ENCODE measurements at regions not wholly inside any gene's neighbourhood (a gene's known extent, or its start where the extent isn't known, plus 50 kb on each side); places are given as distances from the start of the nearest gene placed in this dataset.

DNA sequence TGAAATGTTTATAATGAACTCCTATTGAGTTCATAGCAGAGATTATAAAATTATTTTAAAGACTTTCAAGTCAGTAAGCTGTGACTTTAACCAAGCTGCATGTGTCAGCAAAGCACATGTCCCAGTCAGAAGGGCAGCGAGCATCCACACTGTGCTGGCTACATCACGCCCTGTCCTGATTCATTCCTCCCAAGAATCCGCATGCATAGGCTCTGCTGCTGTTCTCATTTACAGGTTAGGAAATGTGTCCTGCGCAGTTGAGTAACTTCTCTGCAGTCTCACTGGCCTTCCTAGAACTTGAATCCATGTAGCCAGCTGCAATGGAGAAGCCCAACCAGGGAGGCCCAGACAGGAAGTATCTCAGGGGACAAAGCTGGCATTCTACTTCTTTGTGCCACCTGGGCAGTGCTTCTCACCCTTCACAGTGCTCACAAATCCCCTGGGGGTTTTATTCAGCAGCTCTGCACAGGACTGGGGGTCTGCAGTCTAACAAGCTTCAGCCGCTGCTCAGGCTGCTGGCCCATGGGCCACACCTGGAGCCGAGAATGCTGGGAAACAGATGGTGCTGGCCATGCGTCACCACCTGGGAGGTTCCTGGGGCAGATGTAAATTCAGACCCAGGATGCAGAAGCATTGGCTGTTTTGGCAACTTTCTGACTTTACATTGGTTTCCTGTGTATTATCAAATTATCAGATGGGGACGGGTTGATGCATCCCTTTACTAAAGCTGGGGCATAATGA, 192.8 kb upstream of the GDF10 start:
- DNase-seq = no peak

DNA sequence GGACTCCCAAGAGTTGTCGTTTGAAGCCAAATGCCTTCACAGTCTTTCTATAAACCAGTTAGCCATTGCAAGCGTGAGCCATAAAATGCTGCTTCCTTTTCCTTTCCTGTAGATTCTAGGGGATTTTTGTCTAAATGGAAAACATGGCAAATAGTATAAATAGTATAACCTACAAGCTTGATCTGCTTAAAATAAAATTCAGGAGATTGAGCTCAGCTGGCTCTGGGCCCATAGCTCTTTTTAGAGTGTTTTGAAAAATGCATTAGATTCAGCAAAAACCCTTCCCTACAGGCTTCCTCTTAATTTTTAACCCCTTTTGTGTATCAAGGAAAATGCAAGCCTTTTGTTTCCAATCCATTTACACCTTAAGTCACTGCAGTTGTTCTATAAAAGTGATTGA, 190.1 kb upstream of the GDF10 start:
- no peak for DNase-seq

DNA sequence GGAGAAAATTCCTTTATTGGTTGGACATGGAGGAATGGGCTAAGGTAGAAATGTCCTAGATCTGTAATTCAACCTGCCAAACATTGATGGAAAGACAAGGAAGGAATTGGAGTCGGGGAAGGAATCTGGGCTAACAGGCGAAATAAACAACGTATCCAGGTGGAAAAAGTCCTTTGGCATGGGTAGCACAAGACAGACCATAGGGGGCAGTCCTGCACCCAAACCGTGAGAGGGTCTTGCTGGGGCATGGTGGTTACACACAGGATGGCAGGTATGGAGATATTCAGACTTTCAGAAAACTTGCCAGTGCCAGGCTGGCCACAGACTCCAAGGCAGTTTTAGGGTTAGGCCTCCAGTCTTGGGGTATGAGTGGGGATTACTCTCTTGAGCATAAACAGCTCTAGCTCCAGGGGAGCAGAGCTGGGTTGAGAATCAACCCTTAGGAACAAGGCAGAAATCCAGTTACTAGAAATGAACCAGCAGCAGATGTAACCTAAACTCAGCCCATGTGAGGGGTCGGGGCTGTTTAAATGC, 188.6 kb upstream of the GDF10 start:
- no peak for DNase-seq

DNA sequence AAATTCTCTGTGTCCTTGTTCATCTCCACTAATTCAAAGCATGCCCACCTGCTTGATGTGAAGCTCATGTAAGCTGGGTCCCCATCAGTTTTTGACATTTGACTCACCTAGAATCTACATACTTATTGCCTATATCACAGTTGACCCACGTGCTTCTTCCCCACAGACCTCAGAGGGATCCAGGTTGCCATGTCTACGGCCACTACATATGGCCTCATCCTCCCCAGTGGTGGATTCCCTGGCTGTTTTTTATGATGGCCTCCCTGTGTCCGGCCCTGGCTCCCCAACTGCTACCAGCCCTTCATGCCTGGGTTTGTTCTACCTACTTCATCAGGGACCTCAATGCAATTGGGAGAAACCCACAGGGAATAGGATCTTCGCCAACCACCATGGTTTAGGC, 187.4 kb upstream of the GDF10 start:
- DNase-seq = no peak

DNA sequence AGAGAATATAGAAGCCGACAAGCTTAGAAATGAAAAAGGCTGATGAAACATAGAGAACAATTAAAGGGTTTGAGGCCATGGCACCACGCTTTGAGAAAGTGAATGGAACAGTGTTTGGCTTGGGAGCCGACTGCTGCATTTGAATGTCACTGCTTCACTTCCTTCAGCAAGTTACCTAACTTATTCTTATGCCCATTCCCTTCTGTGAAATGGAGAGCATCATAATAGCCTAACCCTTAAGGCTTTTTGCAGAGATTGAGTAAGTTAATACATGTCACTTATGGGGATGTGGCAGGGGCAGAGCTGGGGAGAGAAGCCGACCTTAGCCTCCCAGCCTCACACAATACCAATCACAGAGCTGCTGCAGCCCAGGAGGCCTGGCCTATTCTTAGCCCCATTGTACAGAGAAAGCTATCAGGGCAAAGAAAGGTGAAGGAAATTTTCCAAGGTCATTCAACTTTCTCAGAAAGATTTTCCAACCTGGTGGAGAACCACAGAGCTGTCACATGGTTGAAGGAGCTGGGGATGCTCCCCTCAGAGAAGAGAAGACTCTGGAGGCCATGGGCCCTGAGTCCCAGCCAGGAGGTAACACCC, 186.0 kb upstream of the GDF10 start:
- DNase-seq = no peak

DNA sequence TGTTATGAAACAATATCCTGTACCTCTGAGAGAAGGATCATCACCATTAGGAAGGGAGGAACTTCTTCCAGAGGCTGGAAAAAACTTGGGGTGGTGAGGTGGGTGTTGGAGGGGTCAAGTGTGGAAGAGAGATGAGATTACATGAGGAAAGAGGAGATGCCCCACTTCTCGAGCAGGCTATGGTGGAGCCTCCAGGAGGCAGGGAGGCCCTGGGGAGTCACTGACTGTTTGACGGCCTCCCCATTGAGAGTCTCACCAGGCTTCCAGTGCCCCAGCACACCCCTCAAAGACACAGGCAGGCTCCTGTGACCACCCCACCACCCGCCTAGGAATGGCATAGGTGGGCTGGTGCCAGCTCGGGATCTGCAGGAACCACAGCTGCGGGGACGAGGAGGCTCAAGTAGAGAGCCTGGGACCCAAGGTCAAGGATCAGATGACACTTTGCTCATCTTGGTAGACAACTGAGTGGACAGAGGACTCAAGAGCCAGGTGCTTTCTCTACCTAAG, 185.3 kb upstream of the GDF10 start:
- DNase-seq = no peak

DNA sequence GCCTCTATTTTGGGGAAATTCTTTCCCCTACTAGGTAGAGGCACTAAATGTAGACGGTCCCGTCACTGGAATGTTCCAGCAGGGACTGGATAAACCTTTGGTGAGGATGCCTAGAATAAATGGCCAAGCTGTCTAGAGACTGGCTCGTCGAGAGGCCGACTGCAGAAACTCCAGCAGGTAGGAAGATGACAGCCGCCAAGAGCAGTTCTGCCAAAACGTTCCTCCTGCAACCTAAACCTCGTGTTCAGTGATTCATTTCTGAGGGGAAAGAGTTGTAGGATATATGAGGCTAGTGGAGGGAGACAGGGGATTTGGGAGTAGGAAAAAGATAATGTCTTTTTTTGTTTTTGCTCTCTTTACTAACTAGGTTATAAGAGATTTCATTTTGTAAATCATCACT, 184.7 kb upstream of the GDF10 start:
- no peak for DNase-seq

DNA sequence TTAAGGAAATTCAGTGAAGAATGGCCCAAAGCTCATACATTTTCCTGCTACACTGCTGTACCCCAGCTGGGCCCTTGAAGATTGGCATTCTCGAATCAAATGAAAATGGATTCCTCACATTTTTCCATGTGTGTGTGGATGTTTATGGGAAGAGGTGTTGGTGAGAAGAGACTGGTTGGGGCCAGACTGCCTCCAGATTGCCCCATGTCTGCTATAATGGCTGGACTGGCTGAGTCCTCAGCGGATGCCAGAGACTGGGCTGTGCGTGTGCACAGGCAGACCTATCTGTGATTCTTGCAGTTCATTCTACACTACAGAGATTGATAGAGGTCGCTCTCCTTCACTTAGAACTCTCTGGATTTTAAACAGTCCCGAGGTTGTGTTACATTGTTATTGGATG, 183.6 kb upstream of the GDF10 start:
- no peak for DNase-seq

DNA sequence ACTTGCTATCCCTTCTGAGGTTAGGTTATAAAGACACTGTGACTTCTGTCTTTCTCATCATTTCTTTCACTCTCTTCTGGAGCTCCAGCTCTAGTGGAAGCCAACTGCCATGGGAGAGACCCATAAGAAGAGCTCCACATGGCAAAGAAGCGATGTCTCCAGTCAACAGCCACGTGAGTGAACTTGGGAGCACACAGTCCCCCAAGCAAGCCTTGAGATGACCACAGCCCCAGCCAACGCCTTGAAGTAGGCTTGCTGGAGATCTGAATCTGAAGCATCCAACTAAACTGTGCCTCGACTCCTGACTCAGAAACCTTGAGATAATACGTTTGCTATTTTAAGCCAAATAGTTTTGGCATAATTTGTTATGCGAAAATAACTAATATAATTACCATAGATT, 181.7 kb upstream of the GDF10 start:
- DNase-seq = no peak

DNA sequence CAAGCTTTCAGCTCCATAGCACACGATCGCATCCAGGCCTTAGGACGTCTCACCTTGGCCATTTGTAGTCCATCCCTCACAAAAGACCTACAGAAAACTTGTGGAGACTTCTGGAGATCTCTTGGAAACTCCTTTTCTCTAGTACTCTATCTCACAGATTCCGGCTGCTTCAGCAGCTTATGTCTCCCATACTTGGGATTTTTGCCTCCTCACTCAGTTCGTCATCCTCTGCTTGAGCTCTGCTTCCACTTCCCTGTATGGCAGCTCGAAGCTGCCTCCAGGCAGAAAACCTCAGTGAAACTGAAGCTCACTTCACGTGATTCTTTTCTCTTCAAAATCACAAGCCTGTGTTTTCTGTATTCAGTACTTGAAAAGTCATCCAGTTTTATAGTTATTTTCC, 178.7 kb upstream of the GDF10 start:
- no peak for DNase-seq

DNA sequence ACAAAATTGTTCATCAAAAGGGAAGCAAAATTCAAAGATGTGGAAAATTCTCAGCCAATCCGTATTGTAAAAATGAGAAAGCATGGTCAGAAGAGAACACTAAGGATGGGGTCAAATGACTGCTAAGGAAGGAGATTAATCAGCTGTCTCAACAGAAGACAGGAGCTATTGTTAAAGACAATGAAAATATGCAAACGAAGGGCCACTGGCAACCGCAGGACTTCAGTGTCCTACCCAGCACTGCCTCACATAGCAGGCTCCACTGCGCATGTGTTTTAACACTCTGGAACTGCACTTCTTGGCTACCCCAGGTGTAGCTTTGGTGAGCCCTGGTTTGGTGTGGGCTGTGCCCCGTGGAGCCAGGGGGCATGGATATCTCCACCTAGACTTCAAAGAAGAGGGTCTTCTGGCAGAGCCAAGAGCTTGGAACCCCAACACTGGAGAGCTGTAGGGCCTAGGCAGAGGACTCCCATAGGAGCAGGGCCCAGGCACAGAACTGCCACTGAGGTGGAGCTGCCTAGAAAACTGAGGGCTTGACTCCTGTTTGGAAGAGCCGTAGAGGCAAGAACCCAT, 176.2 kb upstream of the GDF10 start:
- DNase-seq = no peak

DNA sequence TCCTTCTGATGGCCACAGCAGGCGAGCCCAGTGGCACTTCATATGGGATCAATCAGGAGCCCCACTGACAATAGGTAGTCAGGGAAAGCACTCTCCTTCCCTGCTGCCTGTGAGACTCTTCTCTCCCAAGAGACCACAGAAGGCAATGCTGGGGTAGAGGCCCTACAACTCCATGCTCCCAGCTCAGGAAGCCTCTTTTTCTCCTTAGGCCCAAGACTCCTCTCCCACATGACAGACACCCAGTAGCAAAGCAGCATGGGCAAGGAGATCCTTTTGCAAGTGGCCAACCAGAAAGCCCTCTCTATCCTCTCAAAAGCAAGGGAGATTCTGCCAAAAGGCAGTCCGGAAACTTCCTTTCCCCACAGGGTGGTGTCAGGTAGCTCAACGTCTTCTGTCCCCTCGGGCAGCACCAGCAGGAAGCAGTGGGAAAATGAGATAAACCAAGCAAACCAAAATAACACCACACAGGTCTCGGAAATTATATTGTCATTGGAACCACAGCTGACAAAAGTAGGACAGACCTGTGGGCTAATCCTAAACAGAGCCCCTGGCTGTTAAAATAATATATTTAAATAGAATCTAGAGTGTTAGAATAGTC, 172.7 kb upstream of the GDF10 start:
- no peak for DNase-seq

DNA sequence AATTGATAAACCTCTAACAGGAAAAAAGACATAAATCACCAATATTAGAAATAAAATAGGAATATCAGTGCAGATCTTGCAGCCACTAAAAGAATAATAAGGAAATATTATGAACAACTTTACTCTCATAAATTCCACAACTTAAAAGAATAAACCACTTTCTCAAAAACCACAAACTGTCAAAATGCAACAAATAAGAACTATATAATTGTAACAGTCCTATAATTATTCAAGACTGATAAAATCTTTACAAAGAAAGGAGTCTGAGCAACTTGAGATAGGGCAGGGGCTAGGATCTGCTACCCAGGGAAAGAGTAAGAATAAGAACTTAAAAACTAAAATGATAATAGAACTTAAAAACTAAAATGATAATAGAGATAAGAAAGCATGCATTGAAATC, 169.5 kb upstream of the GDF10 start:
- no peak for DNase-seq

DNA sequence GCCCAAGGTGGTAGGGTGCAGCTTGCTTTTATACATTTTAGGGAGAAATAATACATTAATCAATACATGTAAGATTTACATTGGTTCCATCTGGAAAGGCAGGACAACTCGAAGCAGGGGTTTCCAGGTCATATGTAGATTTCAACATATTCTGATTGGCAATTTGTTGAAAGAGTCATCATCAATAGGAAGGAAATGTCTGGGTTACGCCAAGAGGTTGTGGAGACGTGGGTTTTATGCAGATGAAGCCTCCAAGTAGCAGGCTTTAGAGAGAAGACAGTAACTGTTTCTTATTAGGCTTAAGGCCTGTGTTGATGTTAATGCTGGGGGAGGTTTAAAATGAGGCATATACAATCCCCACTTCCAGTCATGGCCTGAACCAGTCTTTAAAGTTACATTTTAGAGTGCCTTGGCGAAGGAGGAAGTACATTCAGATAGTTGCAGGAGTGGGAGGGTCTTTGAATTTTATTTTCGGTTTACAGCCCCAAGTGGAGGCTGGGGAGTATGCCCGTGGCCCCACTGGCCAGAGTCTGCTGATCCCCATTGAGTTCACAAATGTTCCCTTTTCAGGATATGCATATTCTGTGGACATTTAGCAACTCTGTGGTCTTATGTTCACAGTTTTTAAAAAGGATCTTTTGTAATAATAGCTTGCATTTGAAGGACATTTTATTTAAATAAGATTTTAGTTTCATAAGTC, 166.0 kb upstream of the GDF10 start:
- no peak for DNase-seq

DNA sequence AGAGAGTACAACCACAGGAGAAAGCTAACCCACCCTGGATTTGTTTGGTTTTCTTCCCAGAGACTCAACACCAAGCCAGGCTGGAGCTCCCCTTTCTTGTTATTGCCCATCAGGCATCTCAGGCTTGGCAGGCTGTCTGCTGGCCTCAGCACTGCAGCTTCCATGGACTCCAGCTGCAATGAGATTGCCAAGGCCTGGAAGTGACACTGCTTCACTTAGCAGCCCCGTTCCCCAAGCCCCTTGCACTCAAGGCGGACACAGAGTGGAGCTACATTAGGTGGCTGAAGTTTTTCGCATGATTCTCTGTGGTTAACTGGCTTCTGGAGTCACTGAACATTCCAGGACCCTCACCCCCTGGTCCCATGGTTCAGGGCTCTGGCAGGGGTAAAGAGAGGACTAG, 163.1 kb upstream of the GDF10 start:
- no peak for DNase-seq

DNA sequence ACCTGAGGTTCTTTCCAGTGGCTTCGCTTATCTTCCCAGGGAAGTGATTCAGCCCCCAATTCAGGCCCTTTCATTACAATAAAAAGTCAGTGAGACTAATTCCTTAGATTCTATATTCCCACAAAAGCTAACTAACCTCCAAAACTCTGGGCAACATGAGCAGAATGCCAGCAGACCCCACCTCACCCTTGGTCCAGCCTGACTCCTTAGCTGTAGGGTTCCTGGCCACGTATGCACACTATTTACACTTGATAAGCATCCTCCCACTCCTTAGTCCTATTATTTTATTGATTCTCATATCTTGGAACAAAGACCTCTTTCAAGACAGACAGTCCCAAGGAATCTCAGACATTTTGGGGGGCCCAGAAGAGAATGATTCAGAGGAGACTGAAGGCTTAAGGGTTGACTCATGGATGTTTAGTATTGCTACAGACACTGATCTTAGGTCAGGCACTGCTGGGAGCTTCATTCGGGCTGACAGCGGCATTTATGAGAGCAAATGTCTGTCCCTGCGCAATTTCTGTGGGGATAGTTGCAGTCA, 162.6 kb upstream of the GDF10 start:
- no peak for DNase-seq

DNA sequence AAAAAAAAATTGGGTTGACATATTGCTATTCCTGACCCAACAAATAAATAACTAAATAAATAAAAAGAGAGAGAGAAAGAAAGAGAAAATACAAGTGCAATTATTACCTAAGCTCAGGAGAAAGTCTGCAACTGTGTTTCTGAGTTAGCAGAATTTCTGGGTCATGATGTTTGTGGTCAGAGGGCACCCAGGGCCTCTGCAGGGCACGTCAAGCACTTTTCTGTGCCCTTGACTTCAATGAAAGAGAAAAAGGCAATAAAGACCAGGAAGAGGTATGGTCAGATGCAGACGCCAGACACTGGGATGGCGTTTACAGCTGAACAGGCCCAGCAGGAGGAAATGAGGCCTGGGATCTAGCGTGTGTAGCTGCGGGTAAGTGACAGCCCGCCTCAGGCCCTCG, 160.9 kb upstream of the GDF10 start:
- DNase-seq = no peak

DNA sequence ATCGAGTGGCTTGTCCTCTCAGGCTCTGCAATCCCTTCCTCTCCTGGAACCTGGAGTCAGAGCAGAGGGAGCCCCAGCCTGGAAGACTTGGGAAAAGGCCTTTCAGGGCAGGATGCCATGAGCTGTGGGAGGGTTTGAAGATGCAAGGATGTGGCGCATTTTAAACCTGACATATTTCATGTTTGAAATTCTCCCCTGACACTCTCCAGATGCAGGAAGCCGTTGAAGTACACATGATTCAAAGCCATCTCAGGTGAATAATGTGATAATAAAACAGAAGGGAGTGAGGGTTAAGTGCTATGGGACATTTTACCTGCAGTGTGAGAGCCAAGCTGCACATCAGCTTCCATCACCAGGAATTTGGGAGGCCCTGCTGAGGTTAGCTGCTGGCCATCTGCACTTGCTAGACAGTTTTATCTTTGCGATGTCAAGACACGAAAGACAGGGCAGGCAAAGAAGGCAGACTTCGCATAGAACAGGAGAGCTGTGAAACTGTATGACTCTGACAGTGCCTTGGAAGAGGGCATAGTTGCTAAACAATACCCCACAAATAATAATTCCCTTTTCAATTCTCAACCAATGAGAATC, 159.1 kb upstream of the GDF10 start:
- no peak for DNase-seq

DNA sequence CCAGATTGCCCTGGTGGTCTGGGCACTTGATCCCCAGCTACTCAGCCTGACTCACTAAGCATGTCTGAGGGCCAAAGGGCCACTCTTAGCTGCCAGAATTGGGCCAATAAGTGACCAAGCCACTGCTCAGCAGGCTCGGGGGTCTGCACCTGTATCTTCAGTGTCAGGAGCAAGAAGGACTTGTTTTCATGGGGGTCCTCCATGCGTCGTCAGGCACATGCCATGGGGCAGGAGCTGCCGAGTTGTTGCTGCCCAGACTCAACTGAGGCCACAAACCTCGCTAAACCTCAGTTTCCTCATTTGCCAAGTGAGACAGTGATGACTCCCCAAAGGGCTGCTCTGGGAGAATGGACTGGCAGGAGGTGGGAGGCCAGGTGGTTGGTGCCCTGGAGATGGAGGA, 158.6 kb upstream of the GDF10 start:
- no peak for DNase-seq

DNA sequence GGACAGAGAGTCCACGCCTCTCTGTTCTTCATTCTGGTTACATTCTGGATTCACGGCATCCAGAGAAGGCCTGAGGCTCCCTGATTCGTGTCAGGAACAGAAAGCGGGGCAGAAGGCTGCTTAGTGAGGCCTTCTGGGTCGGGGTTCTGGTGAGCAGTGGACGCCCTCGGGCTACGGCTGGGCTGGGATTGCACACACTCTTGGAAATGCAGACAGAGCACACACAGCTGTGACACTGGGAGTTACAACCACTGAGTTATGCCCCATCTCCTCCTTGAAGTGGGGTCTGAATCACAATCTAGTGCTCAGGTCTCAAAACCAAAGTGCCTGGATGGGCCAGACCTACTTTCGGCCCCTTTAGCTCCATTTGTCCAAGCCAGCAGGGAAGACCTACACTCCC, 156.9 kb upstream of the GDF10 start:
- DNase-seq = no peak

DNA sequence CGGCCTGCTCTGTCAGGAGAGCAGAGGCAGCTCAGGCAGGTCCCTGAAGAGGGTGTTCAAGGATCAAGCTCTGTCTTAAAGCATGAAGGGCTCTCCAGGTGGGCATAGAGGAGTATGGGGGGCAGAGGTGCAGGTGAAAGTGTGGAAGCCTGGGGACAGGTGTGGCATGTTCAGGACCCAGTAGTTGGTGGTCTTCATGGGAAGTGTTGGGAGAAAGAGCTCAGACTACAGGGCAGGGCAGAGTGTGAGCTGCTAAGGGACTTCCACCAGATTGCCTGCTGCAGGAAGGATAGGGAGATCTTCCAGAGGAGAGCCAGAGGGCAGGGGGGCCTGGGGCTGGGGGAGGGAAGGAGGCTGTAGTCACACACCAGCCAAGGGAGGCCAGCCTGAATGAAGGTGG, 156.5 kb upstream of the GDF10 start:
- no peak for DNase-seq

DNA sequence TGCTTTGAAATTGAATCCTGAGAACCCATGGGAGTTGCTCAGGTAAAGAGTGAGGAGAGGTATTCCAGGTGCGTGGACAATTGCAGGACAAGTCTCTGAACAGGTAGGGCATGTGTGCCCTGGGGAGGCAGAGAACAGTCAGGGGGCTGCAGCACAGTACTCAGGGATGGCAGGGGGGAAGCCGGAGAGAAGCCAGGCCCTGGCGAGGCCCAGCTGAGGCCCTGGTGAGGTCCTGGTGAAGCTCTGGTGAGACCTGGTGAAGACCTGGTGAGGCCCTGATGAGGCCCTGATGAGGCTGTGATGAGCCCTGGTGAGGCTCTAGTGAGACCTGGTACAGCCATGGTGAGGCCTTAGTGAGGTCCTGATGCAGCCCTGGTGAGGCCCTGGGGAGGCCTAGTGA, 155.5 kb upstream of the GDF10 start:
- no peak for DNase-seq

Measured in activated CD4-positive, alpha-beta T cell treated with anti-CD3 and anti-CD28 coated beads, Interleukin-2, amount 50 U/mL, for 48 hours (primary cell).